ENCODE measurements at regions not wholly inside any gene's neighbourhood (a gene's known extent, or its start where the extent isn't known, plus 50 kb on each side); places are given as distances from the start of the nearest gene placed in this dataset.

DNA sequence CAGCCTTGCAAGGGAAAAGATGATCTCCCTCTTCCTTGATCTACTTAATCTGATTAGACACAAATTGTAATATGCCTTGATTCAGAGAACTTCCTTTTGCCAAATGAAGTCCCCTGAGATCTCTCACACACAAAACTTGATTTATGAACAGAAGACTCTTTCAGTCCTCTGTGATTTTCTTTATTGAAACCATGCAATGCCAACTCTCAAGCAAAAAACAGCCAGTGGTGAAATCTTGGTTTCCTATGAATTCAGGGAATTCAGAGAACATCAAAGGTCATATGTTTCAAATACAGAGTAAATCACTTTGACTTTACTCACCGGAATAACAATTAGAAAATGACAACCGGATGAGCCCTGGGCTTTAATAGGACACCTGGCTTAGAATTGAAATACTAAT, 211.7 kb downstream of the ABHD5 start:
- TF ChIP-seq, protein P1, sequence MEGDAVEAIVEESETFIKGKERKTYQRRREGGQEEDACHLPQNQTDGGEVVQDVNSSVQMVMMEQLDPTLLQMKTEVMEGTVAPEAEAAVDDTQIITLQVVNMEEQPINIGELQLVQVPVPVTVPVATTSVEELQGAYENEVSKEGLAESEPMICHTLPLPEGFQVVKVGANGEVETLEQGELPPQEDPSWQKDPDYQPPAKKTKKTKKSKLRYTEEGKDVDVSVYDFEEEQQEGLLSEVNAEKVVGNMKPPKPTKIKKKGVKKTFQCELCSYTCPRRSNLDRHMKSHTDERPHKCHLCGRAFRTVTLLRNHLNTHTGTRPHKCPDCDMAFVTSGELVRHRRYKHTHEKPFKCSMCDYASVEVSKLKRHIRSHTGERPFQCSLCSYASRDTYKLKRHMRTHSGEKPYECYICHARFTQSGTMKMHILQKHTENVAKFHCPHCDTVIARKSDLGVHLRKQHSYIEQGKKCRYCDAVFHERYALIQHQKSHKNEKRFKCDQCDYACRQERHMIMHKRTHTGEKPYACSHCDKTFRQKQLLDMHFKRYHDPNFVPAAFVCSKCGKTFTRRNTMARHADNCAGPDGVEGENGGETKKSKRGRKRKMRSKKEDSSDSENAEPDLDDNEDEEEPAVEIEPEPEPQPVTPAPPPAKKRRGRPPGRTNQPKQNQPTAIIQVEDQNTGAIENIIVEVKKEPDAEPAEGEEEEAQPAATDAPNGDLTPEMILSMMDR (IDR thresholded peaks at IDR 0.05): no peak
- H3K4me1 ChIP-seq: no peaks in the 10 kb centered on the region
- H3K36me3 ChIP-seq: no peaks in the 10 kb centered on the region
- no peak overlapping the region for H3K4me3 ChIP-seq
- H3K27ac ChIP-seq: no peak overlapping the region
- peaks cover 5% of the 10 kb centered on the region for H3K27me3 ChIP-seq
- intact Hi-C loops (cut with DNase I): no loop called here
- no peak for ATAC-seq
- DNase-seq: no peak
- H3K9me3 ChIP-seq: no peaks in the 10 kb centered on the region

DNA sequence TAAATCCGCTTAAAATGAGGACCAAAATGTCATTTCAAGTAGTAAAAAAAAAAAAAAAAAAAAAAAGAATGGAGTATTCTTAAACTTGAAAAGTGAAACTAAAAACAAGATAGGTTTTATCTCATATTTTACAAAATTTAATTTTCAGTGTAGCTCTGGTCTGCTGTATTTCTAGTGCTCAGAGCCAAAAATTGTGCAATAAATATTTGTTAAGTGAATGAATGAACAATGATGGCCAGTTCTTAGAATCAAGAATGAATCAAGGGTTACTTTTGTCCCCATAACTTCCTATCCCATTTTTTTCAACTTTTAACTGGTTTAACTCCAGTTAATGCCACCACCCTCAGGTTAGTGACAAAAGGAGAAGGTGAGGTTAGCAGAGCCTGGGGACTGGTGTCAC, 214.4 kb downstream of the ABHD5 start:
- Histone ChIP-seq H3K4me1 (no peaks in the 10 kb centered on the region), H3K9me3 (no peaks in the 10 kb centered on the region), H3K27me3 (no peaks in the 10 kb centered on the region), H3K36me3 (no peaks in the 10 kb centered on the region), H3K27ac (no peak overlapping the region), H3K4me3 (no peak overlapping the region)
- DNase-seq (no peak), ATAC-seq (no peak)
- TF ChIP-seq, protein P1 (IDR thresholded peaks at IDR 0.05): no peak
- intact Hi-C loops (cut with DNase I): no loop called here

DNA sequence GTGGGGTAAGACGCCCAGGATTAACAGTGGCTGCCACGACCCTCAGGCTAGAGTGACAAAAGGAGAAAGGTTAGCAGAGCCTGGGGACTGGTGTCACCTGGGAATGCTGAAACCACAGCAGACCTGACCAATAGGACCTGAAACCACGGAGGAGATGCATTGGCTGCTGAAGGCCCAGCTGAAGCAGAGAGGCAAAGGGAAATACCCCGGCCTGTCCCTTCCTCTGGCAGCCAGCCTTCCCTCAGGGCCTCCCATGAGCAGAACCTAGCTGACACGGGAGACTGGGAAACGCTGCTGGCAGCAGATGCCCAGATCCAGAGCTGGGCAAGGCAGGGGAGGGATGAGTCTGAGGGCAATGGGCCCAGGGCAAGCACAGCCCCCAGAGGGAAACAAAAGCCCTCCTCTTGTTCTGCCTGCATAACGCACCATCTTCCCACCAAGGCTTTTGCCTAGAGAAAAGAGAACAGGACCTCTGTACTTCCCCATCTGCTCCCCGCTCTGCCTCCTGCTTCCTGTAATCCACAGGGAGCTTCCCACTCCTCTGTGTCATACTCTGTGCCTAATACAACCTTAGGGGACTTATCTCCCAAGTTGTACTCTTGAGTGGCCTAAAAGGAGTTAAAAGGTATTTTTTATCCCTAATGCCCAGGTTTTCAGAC, 216.2 kb downstream of the ABHD5 start:
- intact Hi-C loops (cut with DNase I): no loop called here
- H3K9me3 ChIP-seq: no peaks in the 10 kb centered on the region
- TF ChIP-seq, protein P1 (IDR thresholded peaks at IDR 0.05): no peak
- no peaks in the 10 kb centered on the region for H3K27me3 ChIP-seq
- no peak overlapping the region for H3K4me3 ChIP-seq
- H3K27ac ChIP-seq: no peak overlapping the region
- H3K36me3 ChIP-seq: no peaks in the 10 kb centered on the region
- ATAC-seq (peak; percentile 58), DNase-seq (no peak)
- no peaks in the 10 kb centered on the region for H3K4me1 ChIP-seq

DNA sequence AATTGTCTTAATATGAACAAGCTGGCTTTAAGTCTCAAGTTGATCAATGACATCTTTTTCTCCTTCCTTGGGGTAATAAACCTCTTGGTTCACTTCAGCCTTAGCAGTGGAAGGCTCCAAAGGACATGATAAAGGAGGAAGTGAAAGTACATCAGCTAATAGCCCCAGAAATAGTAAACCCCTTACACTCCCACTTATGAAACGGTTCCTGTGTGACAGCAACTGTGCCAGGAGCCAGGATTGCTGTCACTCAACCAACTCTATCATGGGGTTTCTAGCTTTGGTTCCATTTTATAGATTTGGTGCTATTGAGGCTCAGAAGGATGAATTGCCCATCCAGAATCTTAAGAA, 216.7 kb downstream of the ABHD5 start:
- Histone ChIP-seq H3K36me3 (no peaks in the 10 kb centered on the region), H3K27me3 (no peaks in the 10 kb centered on the region), H3K4me1 (no peaks in the 10 kb centered on the region), H3K4me3 (no peak overlapping the region), H3K27ac (no peak overlapping the region), H3K9me3 (no peaks in the 10 kb centered on the region)
- ATAC-seq (peak; percentile 63), DNase-seq (no peak)
- TF ChIP-seq, protein P1 (IDR thresholded peaks at IDR 0.05): no peak
- intact Hi-C loops (cut with DNase I): no loop called here

DNA sequence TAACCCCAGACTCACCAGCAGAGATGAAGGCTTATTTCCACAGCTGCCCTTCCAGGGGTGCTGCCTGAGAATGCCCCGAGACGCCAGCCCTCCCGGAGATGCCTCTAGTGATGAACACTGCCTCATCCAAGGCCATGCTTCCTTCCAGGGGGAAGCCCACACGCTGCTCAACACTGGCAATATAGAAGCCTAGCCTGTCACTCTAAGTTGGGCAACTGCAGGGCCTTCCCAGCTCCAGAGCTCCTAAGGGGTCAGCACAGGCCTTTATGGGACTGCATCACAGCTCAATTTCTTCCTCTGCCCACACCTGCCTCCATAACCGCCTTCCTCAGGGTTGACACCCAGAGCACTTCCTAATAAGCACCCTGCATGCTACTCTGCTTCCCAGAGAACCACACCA, 217.7 kb downstream of the ABHD5 start:
- ATAC-seq (no peak), DNase-seq (no peak)
- no peak overlapping the region for H3K4me3 ChIP-seq
- no peaks in the 10 kb centered on the region for H3K27me3 ChIP-seq
- H3K27ac ChIP-seq: no peak overlapping the region
- intact Hi-C loops (cut with DNase I): no loop called here
- no peaks in the 10 kb centered on the region for H3K36me3 ChIP-seq
- no peaks in the 10 kb centered on the region for H3K9me3 ChIP-seq
- no peaks in the 10 kb centered on the region for H3K4me1 ChIP-seq
- TF ChIP-seq, protein P1 (IDR thresholded peaks at IDR 0.05): no peak

DNA sequence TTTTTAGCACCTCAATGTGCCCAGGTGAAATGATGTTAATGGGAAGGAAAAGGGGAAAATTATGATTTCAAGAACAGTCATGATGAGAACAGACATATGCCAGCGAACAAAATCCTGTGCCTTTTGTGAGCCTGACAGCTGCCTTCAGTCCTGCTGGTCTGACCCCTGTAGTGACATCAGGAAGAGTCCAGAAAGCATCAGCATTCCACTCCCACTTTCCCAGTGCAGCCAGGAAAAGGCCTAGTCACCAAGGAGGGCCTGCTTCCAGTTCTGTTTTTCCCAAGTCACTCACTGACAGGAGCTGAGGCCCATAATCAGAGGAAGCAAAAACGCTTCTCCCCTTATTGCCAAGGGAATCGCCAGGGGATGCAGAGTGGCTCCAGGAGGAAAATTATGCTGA, 218.4 kb downstream of the ABHD5 start:
- H3K4me3 ChIP-seq: no peak overlapping the region
- DNase-seq (no peak), ATAC-seq (no peak)
- no peaks in the 10 kb centered on the region for H3K36me3 ChIP-seq
- TF ChIP-seq, protein P1 (IDR thresholded peaks at IDR 0.05): no peak
- no peaks in the 10 kb centered on the region for H3K27me3 ChIP-seq
- no peaks in the 10 kb centered on the region for H3K9me3 ChIP-seq
- no peak overlapping the region for H3K27ac ChIP-seq
- no peaks in the 10 kb centered on the region for H3K4me1 ChIP-seq
- intact Hi-C loops (cut with DNase I): no loop called here
